ENCODE measurements at regions not wholly inside any gene's neighbourhood (a gene's known extent, or its start where the extent isn't known, plus 50 kb on each side); places are given as distances from the start of the nearest gene placed in this dataset.

GRCh38 chr10:31586723-31587638 lies 268.0 kb downstream of the ZEB1 start:
- DNase-seq = no peak
- H3K27ac ChIP-seq = no peak overlapping the region
- no peak overlapping the region for H3K9ac ChIP-seq (ENCODE audit: low read depth in 2 of 2, low read length in 2 of 2)
- H3K27me3 ChIP-seq = no peaks in the 10 kb centered on the region
- intact Hi-C loops (cut with DNase I) = no loop called here
- H3K36me3 ChIP-seq = no peaks in the 10 kb centered on the region
- no peaks in the 10 kb centered on the region for H3K4me1 ChIP-seq
- no peaks in the 10 kb centered on the region for H3K9me3 ChIP-seq
- no peak overlapping the region for H3K4me3 ChIP-seq
- TF ChIP-seq CTCF (IDR thresholded peaks at IDR 0.05) = no peak

DNA sequence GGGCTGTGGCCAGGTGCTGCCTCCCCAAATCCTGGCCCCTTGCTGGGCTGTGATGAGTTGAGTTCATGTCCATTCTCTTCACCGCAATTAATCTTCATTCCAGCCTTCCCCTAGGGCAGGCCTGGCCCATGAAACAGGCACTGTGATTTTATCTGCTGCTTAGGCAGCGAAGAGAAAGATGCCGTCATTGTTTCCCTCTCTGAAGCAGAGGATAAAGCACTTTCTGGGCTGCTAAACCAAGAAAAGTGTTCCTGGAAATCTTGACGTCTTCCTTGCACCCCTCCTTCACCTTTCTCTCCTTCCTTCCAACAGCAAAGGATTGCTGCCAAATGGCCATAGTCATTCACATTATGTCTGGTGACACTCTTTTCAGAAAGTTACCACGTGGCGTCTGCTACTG lies 265.9 kb downstream of the ZEB1 start:
- no peak overlapping the region for H3K27ac ChIP-seq

GRCh38 chr10:31584098-31584631 lies 265.1 kb downstream of the ZEB1 start:
- Histone ChIP-seq H3K36me3 (no peaks in the 10 kb centered on the region), H3K4me1 (no peaks in the 10 kb centered on the region), H3K9me3 (no peaks in the 10 kb centered on the region), H3K9ac (ENCODE audit: low read depth in 2 of 2, low read length in 2 of 2) (no peak overlapping the region), H3K4me3 (no peak overlapping the region), H3K27me3 (no peaks in the 10 kb centered on the region), H3K27ac (no peak overlapping the region)
- intact Hi-C loops (cut with DNase I) = no loop called here
- no peak for TF ChIP-seq CTCF (IDR thresholded peaks at IDR 0.05)
- DNase-seq = no peak

More for the DNA sequence above, 265.9 kb downstream of the ZEB1 start:
- intact Hi-C loops (cut with DNase I) = no loop called here
- Histone ChIP-seq H3K9ac (ENCODE audit: low read depth in 2 of 2, low read length in 2 of 2) (no peak overlapping the region), H3K4me3 (no peak overlapping the region), H3K27me3 (no peaks in the 10 kb centered on the region), H3K36me3 (no peaks in the 10 kb centered on the region), H3K9me3 (no peaks in the 10 kb centered on the region), H3K4me1 (no peaks in the 10 kb centered on the region)
- DNase-seq = no peak
- no peak for TF ChIP-seq CTCF (IDR thresholded peaks at IDR 0.05)

DNA sequence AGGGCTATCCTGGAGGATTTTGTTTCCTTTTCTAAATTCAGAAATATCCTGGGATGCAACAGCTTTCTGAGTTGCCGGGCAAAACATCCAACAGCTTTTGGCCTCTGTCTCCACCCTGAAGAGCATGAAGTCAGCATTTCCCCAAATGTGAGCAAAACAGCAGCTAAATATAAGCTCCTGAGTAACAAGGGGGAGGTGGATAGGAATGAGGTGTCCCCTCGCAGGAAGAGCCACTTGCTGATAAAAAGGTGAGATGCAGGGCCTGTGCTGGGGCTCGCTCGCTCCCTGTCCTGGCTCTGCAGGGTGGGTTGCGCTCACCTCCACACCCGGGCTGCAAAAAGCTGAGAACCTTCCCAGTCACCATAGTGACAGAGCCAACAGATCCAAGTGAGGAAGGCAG lies 264.3 kb downstream of the ZEB1 start:
- no peaks in the 10 kb centered on the region for H3K27me3 ChIP-seq
- no peaks in the 10 kb centered on the region for H3K9me3 ChIP-seq
- no peak overlapping the region for H3K9ac ChIP-seq (ENCODE audit: low read depth in 2 of 2, low read length in 2 of 2)
- no peaks in the 10 kb centered on the region for H3K36me3 ChIP-seq
- no peaks in the 10 kb centered on the region for H3K4me1 ChIP-seq
- no peak overlapping the region for H3K4me3 ChIP-seq
- DNase-seq = no peak
- intact Hi-C loops (cut with DNase I) = no loop called here
- no peak for TF ChIP-seq CTCF (IDR thresholded peaks at IDR 0.05)
- no peak overlapping the region for H3K27ac ChIP-seq

DNA sequence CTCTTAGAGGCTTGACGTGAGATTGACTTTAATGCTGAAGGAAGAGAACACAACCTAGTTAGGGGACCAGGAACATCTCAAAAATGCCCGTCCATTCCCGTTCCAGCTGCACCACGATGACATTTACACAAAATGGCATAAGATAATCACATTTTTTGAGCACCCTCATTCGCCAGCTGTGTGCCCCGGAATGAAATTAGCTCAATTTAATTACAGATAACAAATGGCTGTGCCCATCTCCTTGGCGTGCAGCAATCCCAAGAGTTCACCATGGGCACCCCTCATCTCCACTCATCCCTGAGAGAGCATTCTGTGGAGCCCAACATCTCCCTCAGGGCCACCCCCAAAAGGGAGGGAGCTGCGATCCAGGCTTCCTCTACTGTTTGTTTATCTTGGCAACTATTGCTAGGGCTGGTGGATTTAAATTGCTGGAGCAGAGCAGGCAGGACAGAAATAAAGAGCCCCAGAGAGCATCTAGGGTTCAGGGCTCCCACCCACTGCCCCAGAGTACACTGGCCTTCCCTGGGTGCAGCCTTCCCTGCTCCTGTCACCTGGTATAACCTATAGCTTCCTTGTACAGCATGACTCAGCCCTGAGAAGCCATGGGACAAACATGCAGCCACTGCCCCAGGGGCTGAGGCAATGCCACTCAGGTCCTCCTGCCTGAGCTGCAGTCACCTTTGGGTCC lies 263.5 kb downstream of the ZEB1 start:
- no peak for TF ChIP-seq CTCF (IDR thresholded peaks at IDR 0.05)
- H3K9me3 ChIP-seq = no peaks in the 10 kb centered on the region
- no peaks in the 10 kb centered on the region for H3K36me3 ChIP-seq
- H3K4me3 ChIP-seq = no peak overlapping the region
- peak overlapping the region in 1 of 2 donors; percentile 29 for H3K9ac ChIP-seq (ENCODE audit: low read depth in 2 of 2, low read length in 2 of 2)
- no peaks in the 10 kb centered on the region for H3K27me3 ChIP-seq
- H3K4me1 ChIP-seq = no peaks in the 10 kb centered on the region
- intact Hi-C loops (cut with DNase I) = no loop called here
- DNase-seq = no peak
- peak overlapping the region; percentile 40 for H3K27ac ChIP-seq

Data from colonic mucosa (tissue), 4 donors.